Fibroblast of skin of right biceps (primary cell): ENCODE measurements at regions not wholly inside any gene's neighbourhood (a gene's known extent, or its start where the extent isn't known, plus 50 kb on each side); places are given as distances from the start of the nearest gene placed in this dataset.

Source experiments
- DNase-seq: peaks from one replicate; pipeline ENCODE4 v3.0.0-alpha.2; 2013

DNA sequence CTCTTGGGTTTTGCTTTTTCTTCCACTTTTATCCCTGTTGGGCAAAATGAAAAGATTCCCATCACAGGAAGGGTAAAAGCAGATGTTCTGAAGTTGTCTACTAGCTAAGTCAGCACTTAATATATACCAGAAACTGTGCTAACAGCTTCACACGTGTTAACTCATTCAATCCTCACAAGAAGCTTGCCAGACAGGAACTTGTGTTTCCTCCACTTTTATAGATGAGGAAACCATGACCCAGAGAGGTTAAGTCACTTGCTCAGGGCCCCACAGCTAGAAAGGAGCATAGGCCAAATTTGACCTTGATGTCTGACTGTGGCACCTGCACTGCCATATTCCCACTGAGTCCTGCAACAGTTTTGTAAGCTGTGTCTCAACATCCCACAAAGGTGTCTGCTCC is 76.8 kb upstream of the EPC2 start:
- no peak for DNase-seq

DNA sequence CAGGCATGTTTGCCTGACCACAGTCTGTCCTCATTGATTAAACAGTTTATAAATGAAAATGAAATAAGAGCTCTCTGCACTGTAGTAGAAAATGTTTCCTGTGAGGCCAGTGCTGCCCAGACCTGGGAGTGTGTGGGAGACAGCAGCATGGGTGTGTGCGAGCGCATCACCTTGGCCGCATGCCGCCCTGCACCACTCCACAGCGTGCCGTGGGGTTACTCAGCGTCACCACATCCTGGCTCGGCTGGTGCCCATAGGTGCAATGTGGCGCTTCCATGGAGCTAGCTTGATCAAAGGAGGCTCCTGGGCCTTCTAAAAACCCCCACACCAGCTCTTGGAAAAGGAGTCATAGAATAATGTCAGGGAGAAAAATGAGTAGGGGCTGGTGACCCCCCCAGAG is 76.0 kb upstream of the EPC2 start:
- DNase-seq = no peak

GRCh38 chr2:148569221-148569620 is 75.3 kb upstream of the EPC2 start:
- DNase-seq = no peak

- no peak for DNase-seq
Measured at GRCh38 chr2:148570989-148571388, 73.6 kb upstream of the EPC2 start.

DNA sequence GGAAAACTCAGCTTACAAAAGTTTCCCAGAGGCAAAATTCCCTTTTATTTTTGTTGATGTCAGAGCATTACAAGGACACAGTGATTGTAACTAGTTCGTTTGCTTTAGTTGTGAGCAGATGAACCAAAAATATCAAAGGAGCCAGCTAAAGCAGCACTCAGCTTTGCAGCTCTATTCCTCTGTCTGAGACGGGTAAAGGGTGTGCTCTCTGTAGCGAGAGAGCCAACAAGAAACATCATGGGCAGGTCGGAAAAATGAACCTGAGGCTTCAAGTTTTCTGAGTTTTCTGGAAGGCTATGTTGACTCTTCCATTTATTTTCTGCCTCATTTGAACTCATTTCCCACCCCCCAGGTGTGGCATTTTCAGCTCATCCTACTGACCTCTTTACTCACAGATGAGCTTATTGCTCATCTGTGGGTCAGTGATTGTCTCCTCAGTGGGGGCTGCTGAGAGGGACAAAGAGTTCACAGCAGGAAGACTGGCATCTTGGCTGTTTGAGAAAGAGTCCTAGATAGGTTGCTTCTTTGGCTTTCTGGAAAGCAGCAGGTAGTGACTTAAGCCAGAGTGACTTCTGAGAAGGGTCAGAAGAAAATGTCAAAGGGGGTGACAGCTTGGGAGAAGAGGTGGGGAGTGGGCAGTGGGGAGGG is 66.6 kb upstream of the EPC2 start:
- DNase-seq = no peak

- no peak for DNase-seq
Measured at GRCh38 chr2:148578493-148578884, 66.1 kb upstream of the EPC2 start.

GRCh38 chr2:148582679-148583511 is 61.7 kb upstream of the EPC2 start:
- peak; percentile 22 for DNase-seq

DNA sequence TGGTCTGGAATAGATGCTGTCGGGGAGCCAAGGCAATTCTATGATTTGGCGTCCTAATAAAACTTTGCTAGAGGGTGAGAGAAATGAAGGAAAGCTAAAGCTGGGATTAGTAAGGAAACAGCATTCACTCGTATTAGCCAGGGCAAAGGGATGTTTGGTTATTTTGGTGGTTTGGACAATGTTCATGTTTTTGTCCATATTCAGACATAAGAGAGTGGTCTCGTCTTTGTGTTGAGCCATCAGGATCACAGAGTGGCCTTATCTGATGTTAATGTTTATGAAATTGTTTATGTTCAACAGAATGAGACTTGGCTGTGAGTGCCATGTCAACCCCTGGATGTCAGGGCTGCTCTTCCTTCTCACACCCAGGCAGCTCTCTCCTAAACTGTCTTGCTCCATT is 58.9 kb upstream of the EPC2 start:
- no peak for DNase-seq

DNA sequence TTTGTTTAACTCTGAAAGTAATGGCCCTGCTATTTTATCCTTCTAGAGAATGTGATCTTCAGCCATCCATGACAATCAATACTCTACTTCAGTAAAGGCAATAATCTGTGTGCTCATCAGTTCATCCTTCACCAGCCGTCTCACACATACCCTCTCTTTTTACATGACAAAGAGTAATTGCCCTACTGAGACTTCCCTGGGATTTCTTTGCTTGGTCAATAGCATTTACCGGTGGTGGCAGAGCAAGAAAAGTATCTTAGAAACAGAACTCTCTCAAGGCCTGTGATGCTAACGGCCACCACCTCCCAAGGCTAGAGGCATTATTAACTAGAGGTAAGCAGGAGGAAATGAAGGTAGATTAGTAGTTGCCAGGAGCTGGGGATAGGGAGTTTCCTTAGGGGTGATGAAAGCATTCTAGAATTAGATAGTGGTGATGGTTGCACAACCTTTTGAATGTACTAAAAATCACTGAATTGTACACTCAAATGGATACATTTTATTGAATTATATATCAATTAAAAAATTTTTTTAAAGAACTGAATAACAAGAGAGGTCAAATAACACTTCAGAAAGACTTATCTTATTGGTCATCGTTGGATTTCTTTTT is 57.9 kb upstream of the EPC2 start:
- DNase-seq = no peak

GRCh38 chr2:148590612-148591011 is 53.9 kb upstream of the EPC2 start:
- DNase-seq = no peak

- DNase-seq = no peak
Measured at GRCh38 chr2:148592791-148593190, 51.8 kb upstream of the EPC2 start.

GRCh38 chr2:148593421-148593820 is 51.1 kb upstream of the EPC2 start:
- DNase-seq = no peak

DNA sequence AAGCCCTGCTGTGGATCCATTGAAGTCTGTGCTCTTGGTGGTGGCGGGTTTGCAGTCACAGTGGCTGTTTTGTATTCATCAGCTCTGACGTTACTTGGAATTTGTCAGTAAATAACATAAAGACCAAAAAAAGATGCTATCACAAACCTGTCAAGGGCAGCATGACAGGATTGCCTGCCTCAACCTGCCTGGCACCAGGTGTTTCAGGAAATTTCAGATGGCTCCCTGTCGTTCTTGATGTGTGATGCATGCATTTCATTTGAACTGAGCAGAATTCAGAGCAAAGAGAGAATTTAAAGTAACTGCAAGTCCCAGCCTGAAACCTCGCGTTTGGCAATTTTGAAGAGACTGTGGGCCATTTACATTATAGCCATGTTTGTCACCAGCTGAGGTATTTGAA is 50.3 kb upstream of the EPC2 start:
- DNase-seq = no peak
